ENCODE measurements at regions not wholly inside any gene's neighbourhood (a gene's known extent, or its start where the extent isn't known, plus 50 kb on each side); places are given as distances from the start of the nearest gene placed in this dataset.

GRCh38 chr10:93189944-93190343 lies 116.3 kb downstream of the CYP26A1 start:
- dilution Hi-C loops (cut with MboI; ENCODE audit: extremely low pct_ligation_motif_present, low sequenced_read_pairs): no loop called here
- H3K4me1 ChIP-seq (ENCODE audit: control insufficient read depth, extremely low read depth, insufficient read depth, low read length): no peaks in the 10 kb centered on the region
- FAIRE-seq: no peak

GRCh38 chr10:93190372-93190771 lies 116.7 kb downstream of the CYP26A1 start:
- no peak for DNase-seq (ENCODE audit: low read depth, low spot score)
- H3K9me1 ChIP-seq (ENCODE audit: control insufficient read depth, extremely low read depth, insufficient read depth, low read length): no peaks in the 10 kb centered on the region
- no peaks in the 10 kb centered on the region for H3K79me2 ChIP-seq (ENCODE audit: control insufficient read depth, insufficient read depth, low read length)
- no peak for FAIRE-seq
- H3K27ac ChIP-seq (ENCODE audit: control insufficient read depth, insufficient read depth, low read length): no peak overlapping the region
- H3K27me3 ChIP-seq (ENCODE audit: control insufficient read depth, extremely low read depth, insufficient read depth, low read length): peaks cover 24% of the 10 kb centered on the region
- H2AFZ ChIP-seq (ENCODE audit: control insufficient read depth, low read length): no peak overlapping the region
- TF ChIP-seq EZH2 (IDR thresholded peaks at IDR 0.05; ENCODE audit: low read length) (no peak), CTCF (optimal IDR thresholded peaks at IDR 0.05 in 1 of 3, IDR thresholded peaks at IDR 0.05 in 1 of 3, conservative IDR thresholded peaks at IDR 0.05 in 1 of 3; ENCODE audit: extremely low read depth in 1 of 3, insufficient read depth in 2 of 3, low read length in 3 of 3) (no peak)
- no peaks in the 10 kb centered on the region for H3K4me1 ChIP-seq (ENCODE audit: control insufficient read depth, extremely low read depth, insufficient read depth, low read length)
- H3K36me3 ChIP-seq (ENCODE audit: control insufficient read depth in 2 of 2, extremely low read depth in 1 of 2, insufficient read depth in 2 of 2, low read length in 2 of 2): no peaks in the 10 kb centered on the region
- no peaks in the 10 kb centered on the region for H3K9me3 ChIP-seq (ENCODE audit: control insufficient read depth, low read depth, low read length)
- dilution Hi-C loops (cut with MboI; ENCODE audit: extremely low pct_ligation_motif_present, low sequenced_read_pairs): no loop called here
- no peak overlapping the region for H3K9ac ChIP-seq (ENCODE audit: control insufficient read depth, extremely low read depth, insufficient read depth, low read length)
- no peaks in the 10 kb centered on the region for H4K20me1 ChIP-seq (ENCODE audit: control insufficient read depth, extremely low read depth, insufficient read depth, low read length)
- no peak overlapping the region for H3K4me2 ChIP-seq (ENCODE audit: control insufficient read depth, extremely low read depth, insufficient read depth, low read depth, low read length)
- H3K4me3 ChIP-seq (ENCODE audit: control insufficient read depth in 2 of 3, extremely low read depth in 1 of 3, insufficient read depth in 2 of 3, low read depth in 1 of 3, low read length in 3 of 3): no peak overlapping the region

More at GRCh38 chr10:93189944-93190343, 116.3 kb downstream of the CYP26A1 start:
- TF ChIP-seq EZH2 (IDR thresholded peaks at IDR 0.05; ENCODE audit: low read length) (no peak), CTCF (optimal IDR thresholded peaks at IDR 0.05 in 1 of 3, IDR thresholded peaks at IDR 0.05 in 1 of 3, conservative IDR thresholded peaks at IDR 0.05 in 1 of 3; ENCODE audit: extremely low read depth in 1 of 3, insufficient read depth in 2 of 3, low read length in 3 of 3) (no peak)
- H3K9ac ChIP-seq (ENCODE audit: control insufficient read depth, extremely low read depth, insufficient read depth, low read length): no peak overlapping the region
- no peaks in the 10 kb centered on the region for H4K20me1 ChIP-seq (ENCODE audit: control insufficient read depth, extremely low read depth, insufficient read depth, low read length)
- no peak overlapping the region for H3K4me3 ChIP-seq (ENCODE audit: control insufficient read depth in 2 of 3, extremely low read depth in 1 of 3, insufficient read depth in 2 of 3, low read depth in 1 of 3, low read length in 3 of 3)
- no peaks in the 10 kb centered on the region for H3K9me1 ChIP-seq (ENCODE audit: control insufficient read depth, extremely low read depth, insufficient read depth, low read length)
- H3K79me2 ChIP-seq (ENCODE audit: control insufficient read depth, insufficient read depth, low read length): no peaks in the 10 kb centered on the region
- H2AFZ ChIP-seq (ENCODE audit: control insufficient read depth, low read length): no peak overlapping the region
- no peak overlapping the region for H3K27ac ChIP-seq (ENCODE audit: control insufficient read depth, insufficient read depth, low read length)
- no peaks in the 10 kb centered on the region for H3K9me3 ChIP-seq (ENCODE audit: control insufficient read depth, low read depth, low read length)
- no peak overlapping the region for H3K4me2 ChIP-seq (ENCODE audit: control insufficient read depth, extremely low read depth, insufficient read depth, low read depth, low read length)
- no peaks in the 10 kb centered on the region for H3K36me3 ChIP-seq (ENCODE audit: control insufficient read depth in 2 of 2, extremely low read depth in 1 of 2, insufficient read depth in 2 of 2, low read length in 2 of 2)
- no peak for DNase-seq (ENCODE audit: low read depth, low spot score)
- peaks cover 24% of the 10 kb centered on the region for H3K27me3 ChIP-seq (ENCODE audit: control insufficient read depth, extremely low read depth, insufficient read depth, low read length)

Data from keratinocyte (primary cell).